ENCODE measurements at regions not wholly inside any gene's neighbourhood (a gene's known extent, or its start where the extent isn't known, plus 50 kb on each side); places are given as distances from the start of the nearest gene placed in this dataset.

DNA sequence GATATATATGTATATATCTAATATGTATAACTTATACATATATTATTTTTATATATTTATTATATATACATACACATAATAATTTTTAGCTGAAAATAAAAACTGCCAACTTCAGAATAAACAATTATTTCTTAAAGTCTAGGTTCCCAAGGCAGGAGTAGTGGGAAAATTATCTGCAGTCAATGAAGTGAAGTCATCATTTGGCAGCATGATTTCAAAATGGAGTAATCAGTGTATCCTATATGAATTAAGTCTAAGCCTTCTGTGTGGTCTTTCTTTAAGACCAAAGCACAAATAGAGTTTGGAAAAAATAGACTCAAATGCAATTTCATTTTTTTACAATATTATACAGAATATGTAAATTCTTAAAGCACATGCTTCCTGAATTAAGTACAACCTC is 251.0 kb downstream of the SAMD5 start:
- TF ChIP-seq, protein P1, sequence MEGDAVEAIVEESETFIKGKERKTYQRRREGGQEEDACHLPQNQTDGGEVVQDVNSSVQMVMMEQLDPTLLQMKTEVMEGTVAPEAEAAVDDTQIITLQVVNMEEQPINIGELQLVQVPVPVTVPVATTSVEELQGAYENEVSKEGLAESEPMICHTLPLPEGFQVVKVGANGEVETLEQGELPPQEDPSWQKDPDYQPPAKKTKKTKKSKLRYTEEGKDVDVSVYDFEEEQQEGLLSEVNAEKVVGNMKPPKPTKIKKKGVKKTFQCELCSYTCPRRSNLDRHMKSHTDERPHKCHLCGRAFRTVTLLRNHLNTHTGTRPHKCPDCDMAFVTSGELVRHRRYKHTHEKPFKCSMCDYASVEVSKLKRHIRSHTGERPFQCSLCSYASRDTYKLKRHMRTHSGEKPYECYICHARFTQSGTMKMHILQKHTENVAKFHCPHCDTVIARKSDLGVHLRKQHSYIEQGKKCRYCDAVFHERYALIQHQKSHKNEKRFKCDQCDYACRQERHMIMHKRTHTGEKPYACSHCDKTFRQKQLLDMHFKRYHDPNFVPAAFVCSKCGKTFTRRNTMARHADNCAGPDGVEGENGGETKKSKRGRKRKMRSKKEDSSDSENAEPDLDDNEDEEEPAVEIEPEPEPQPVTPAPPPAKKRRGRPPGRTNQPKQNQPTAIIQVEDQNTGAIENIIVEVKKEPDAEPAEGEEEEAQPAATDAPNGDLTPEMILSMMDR (IDR thresholded peaks at IDR 0.05), result no peak
- TF ChIP-seq POLR2A (IDR thresholded peaks at IDR 0.05) (no peak), EP300 (IDR thresholded peaks at IDR 0.05) (no peak)

All from tibial nerve (tissue), 4 donors.